Adrenal gland (tissue), 9 donors: ENCODE measurements at regions not wholly inside any gene's neighbourhood (a gene's known extent, or its start where the extent isn't known, plus 50 kb on each side); places are given as distances from the start of the nearest gene placed in this dataset.

Experiments
- DNase-seq, 7 donors: peaks; one replicate each; pipeline ENCODE4 v3.0.0-alpha.2; 2019 to 2020
- H3K27ac ChIP-seq, 5 donors: fragments of 200-600 bp; sonication (generic) in 4 of 5; 1 replicate in 3 of 5; 2 replicates in 2 of 5; pipeline versions ENCODE4 v1.5.1 to v1.8.0; 2016 to 2020; ENCODE audit warnings: mild to moderate bottlenecking in 1 of 5
- H3K27me3 ChIP-seq: fragments of 200-600 bp; 2 replicates; pipeline ENCODE4 v1.8.0; 2021
- H3K36me3 ChIP-seq, 2 donors: fragments of 200-600 bp; replicated peaks in 1 of 2; 1 replicate in 1 of 2; 2 replicates in 1 of 2; pipeline versions ENCODE4 v1.5.1 to v1.8.0; 2018 to 2022
- H3K4me1 ChIP-seq, 2 donors: fragments of 200-600 bp; replicated peaks in 1 of 2; 1 replicate in 1 of 2; 2 replicates in 1 of 2; pipeline versions ENCODE4 v1.5.1 to v1.8.0; 2018 to 2021
- H3K4me3 ChIP-seq, 4 donors: fragments of 200-600 bp; sonication (generic) in 3 of 4; one replicate each; pipeline ENCODE4 v1.5.1; 2016 to 2018
- H3K9me3 ChIP-seq, 3 donors: fragments of 200-600 bp; sonication (generic) in 1 of 3; replicated peaks in 1 of 3; 1 replicate in 2 of 3; 2 replicates in 1 of 3; pipeline versions ENCODE4 v1.5.1 to v1.8.0; 2016 to 2021
- POLR2A ChIP-seq, 2 donors: fragments of 450-650 bp; IDR thresholded peaks; one replicate each; pipeline ENCODE4 v1.6.1; 2017; ENCODE audit warnings: antibody characterized with exemption in 2 of 2, mild to moderate bottlenecking in 2 of 2, moderate library complexity in 1 of 2
- WGBS, 4 donors: extraction: QIAGEN DNeasy Blood & Tissue Kit in 2 of 4; methylation state at CpG; one replicate each; pipeline versions ENCODE4 v1.1.5 to v1.1.7; 2013 to 2017; 5-methylcytosine and 5-hydroxymethylcytosine counted together
- intact Hi-C, 2 donors: fragments of 100-400 bp; cut with DNase I; formaldehyde crosslinking; loops; one replicate each; pipeline versions ENCODE4 v1.14.1 to v1.15.0; 2022 to 2023
- TF ChIP-seq, protein P1 (sequence below), 6 experiments: fragments of 450-650 bp in 4 of 6; fragments of 200-600 bp in 2 of 6; sonication (generic) in 1 of 6; IDR thresholded peaks; 1 replicate in 5 of 6; 2 replicates in 1 of 6; pipeline versions ENCODE4 v1.5.1 to v1.8.0; 2016 to 2021; ENCODE audit warnings: antibody characterized with exemption in 6 of 6, mild to moderate bottlenecking in 2 of 6, moderate library complexity in 1 of 6
- donor health status: healthy with polysubstance abuse.
- donor health status: Bipolar disorder and iron deficiency.
- donor health status: DM: yes; HTN: yes; CAD: no.
- donor health status: DM: no; HTN: no; CAD: no.
- donor health status: DM: no; HTN: no; CAD: no.

- no peak for DNase-seq
- WGBS, 4 donors: 61 to 70% (median 63%) methylated on average over 4 of the region's 4 CpGs
- intact Hi-C loops: no loop called here
- H3K4me1 ChIP-seq: no peaks in the 10 kb centered on the region
- no peak for TF ChIP-seq POLR2A (IDR thresholded peaks at IDR 0.05)
- TF ChIP-seq, protein P1, sequence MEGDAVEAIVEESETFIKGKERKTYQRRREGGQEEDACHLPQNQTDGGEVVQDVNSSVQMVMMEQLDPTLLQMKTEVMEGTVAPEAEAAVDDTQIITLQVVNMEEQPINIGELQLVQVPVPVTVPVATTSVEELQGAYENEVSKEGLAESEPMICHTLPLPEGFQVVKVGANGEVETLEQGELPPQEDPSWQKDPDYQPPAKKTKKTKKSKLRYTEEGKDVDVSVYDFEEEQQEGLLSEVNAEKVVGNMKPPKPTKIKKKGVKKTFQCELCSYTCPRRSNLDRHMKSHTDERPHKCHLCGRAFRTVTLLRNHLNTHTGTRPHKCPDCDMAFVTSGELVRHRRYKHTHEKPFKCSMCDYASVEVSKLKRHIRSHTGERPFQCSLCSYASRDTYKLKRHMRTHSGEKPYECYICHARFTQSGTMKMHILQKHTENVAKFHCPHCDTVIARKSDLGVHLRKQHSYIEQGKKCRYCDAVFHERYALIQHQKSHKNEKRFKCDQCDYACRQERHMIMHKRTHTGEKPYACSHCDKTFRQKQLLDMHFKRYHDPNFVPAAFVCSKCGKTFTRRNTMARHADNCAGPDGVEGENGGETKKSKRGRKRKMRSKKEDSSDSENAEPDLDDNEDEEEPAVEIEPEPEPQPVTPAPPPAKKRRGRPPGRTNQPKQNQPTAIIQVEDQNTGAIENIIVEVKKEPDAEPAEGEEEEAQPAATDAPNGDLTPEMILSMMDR (IDR thresholded peaks at IDR 0.05): no peak
- H3K27ac ChIP-seq: no peak overlapping the region
- no peaks in the 10 kb centered on the region for H3K36me3 ChIP-seq
- H3K27me3 ChIP-seq: no peaks in the 10 kb centered on the region
- no peak overlapping the region for H3K4me3 ChIP-seq
- H3K9me3 ChIP-seq: no peaks in the 10 kb centered on the region
Measured at GRCh38 chr1:199813198-199813597, 214.3 kb upstream of the NR5A2 start.

- H3K36me3 ChIP-seq: no peaks in the 10 kb centered on the region
- 55 to 84% (median 71%) methylated on average over 3 of the region's 3 CpGs for WGBS, 4 donors
- H3K27me3 ChIP-seq: no peaks in the 10 kb centered on the region
- no peak for DNase-seq
- no peaks in the 10 kb centered on the region for H3K4me1 ChIP-seq
- no peak overlapping the region for H3K4me3 ChIP-seq
- no peaks in the 10 kb centered on the region for H3K9me3 ChIP-seq
- TF ChIP-seq, protein P1 (IDR thresholded peaks at IDR 0.05): no peak
- TF ChIP-seq POLR2A (IDR thresholded peaks at IDR 0.05): no peak
- intact Hi-C loops: no loop called here
- no peak overlapping the region for H3K27ac ChIP-seq
Measured at GRCh38 chr1:199815947-199816346, 211.6 kb upstream of the NR5A2 start.

DNA sequence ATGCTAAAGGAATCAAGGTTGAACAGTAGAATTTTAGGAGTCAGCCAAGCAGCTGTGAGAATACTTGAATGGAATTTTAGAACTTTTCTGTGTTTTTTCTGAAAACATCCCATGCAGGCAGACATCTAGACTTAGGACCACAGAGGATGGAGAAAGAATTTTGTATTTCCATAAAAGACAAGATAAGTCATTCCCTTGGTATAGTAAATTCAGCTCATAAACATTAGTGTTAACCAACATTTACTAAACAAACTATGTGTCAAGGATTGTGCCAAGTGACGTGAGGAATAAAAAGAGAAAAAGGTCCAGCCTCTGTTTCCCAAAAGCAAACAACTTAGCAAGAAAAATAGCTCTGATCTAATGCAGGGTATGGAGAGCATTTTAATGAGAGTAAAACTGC lies 210.2 kb upstream of the NR5A2 start:
- H3K4me3 ChIP-seq: no peak overlapping the region
- H3K27ac ChIP-seq: no peak overlapping the region
- intact Hi-C loops: no loop called here
- DNase-seq: no peak
- H3K27me3 ChIP-seq: no peaks in the 10 kb centered on the region
- H3K9me3 ChIP-seq: no peaks in the 10 kb centered on the region
- H3K36me3 ChIP-seq: no peaks in the 10 kb centered on the region
- WGBS, 4 donors: 50 to 72% (median 56%) methylated on average over 1 of the region's 1 CpG
- TF ChIP-seq POLR2A (IDR thresholded peaks at IDR 0.05): no peak
- TF ChIP-seq, protein P1 (IDR thresholded peaks at IDR 0.05): no peak
- no peaks in the 10 kb centered on the region for H3K4me1 ChIP-seq

- intact Hi-C loops: no loop called here
- no peak for DNase-seq
- 60 to 69% (median 65%) methylated on average over 4 of the region's 4 CpGs for WGBS, 4 donors
- Histone ChIP-seq H3K27me3 (no peaks in the 10 kb centered on the region), H3K9me3 (no peaks in the 10 kb centered on the region), H3K4me3 (no peak overlapping the region), H3K27ac (no peak overlapping the region), H3K36me3 (no peaks in the 10 kb centered on the region), H3K4me1 (no peaks in the 10 kb centered on the region)
- TF ChIP-seq, protein P1 (IDR thresholded peaks at IDR 0.05): no peak
- TF ChIP-seq POLR2A (IDR thresholded peaks at IDR 0.05): no peak
Measured at GRCh38 chr1:199821029-199821779, 206.3 kb upstream of the NR5A2 start.
